K562 (cell line): ENCODE measurements at regions not wholly inside any gene's neighbourhood (a gene's known extent, or its start where the extent isn't known, plus 50 kb on each side); places are given as distances from the start of the nearest gene placed in this dataset.

Experiments used
- ATAC-seq: fragments of 200-7000 bp; cut with Tn5 transposase; 3 replicates; pipeline ENCODE4 v1.9.1; 2020; ENCODE audit warnings: moderate library complexity
- BruUV-seq: library from RNA; stranded (reverse); fragments of 400-500 nt; replicated peaks from 2 replicates; lab custom pipeline; 2021; lab: Mats Ljungman, UMichigan
- CTCF ChIA-PET: fragments of 300-600 bp; formaldehyde crosslinking; extraction: SDS; loops from one replicate; lab custom pipeline; 2021; ENCODE audit warnings: low intra/inter-chr PET ratio; lab: Yijun Ruan, JAX
- POLR2A ChIA-PET: fragments of 300-600, 350-650 bp; sonication (Branson Sonifier 250); formaldehyde crosslinking; extraction: SDS; loops from one replicate; lab custom pipeline; 2021; ENCODE audit warnings: antibody characterized with exemption, inconsistent platforms; lab: Yijun Ruan, JAX
- DNase-seq, 4 experiments: peaks; one replicate each; pipeline versions ENCODE4 v3.0.0 to v3.0.0-alpha.2; 2011 to 2018; ENCODE audit warnings: low spot score in 3 of 4, mixed read lengths in 3 of 4; ENCODE audit errors: extremely low read depth in 1 of 4
- FAIRE-seq: peaks from 2 replicates; lab custom pipeline; 2011; peaks lifted over from hg19 to GRCh38; lab: Jason Lieb, UNC
- H2AFZ ChIP-seq: 2 replicates; pipeline ENCODE4 v1.6.0; 2011; ENCODE audit warnings: low read depth, low read length, control low read depth, inconsistent platforms
- H3K27ac ChIP-seq: fragments of 200-600 bp; 3 replicates; pipeline ENCODE4 v1.8.0; 2011; ENCODE audit warnings: low read depth, mild to moderate bottlenecking, control low read depth, inconsistent platforms, low read length, moderate library complexity, mixed read lengths; ENCODE audit errors: extremely low read depth
- H3K27me3 ChIP-seq, 2 experiments: fragments of 300-600 bp in 1 of 2; 2 replicates in 1 of 2; 3 replicates in 1 of 2; pipeline versions ENCODE4 v1.6.0 to v1.8.0; 2011; ENCODE audit warnings: inconsistent platforms in 2 of 2, low read length in 2 of 2, mild to moderate bottlenecking in 1 of 2, mixed read lengths in 1 of 2, moderate library complexity in 1 of 2; ENCODE audit not compliant: control insufficient read depth in 2 of 2, insufficient read depth in 2 of 2
- H3K36me3 ChIP-seq: fragments of 300-600 bp; 3 replicates; pipeline ENCODE4 v1.8.0; 2011; ENCODE audit warnings: mild to moderate bottlenecking, low read length, inconsistent platforms; ENCODE audit not compliant: control insufficient read depth, insufficient read depth
- H3K4me1 ChIP-seq, 2 experiments: fragments of 200-600 bp in 1 of 2; replicated peaks in 1 of 2; 2 replicates in 1 of 2; 3 replicates in 1 of 2; pipeline versions ENCODE4 v1.5.1 to v1.8.0; 2011; ENCODE audit warnings: inconsistent platforms in 2 of 2, low read length in 2 of 2, mild to moderate bottlenecking in 1 of 2, mixed read lengths in 1 of 2, moderate library complexity in 1 of 2; ENCODE audit not compliant: control insufficient read depth in 2 of 2, insufficient read depth in 2 of 2
- H3K4me2 ChIP-seq: 2 replicates; pipeline ENCODE4 v1.6.1; 2011; ENCODE audit warnings: low read length, control low read depth, inconsistent platforms, mixed read lengths; ENCODE audit not compliant: insufficient read depth
- H3K4me3 ChIP-seq: fragments of 200-600 bp; sonication (generic), shearing (Covaris generic); 2 replicates; pipeline ENCODE4 v1.5.1; 2016; ENCODE audit warnings: control low read depth, inconsistent platforms
- H3K79me2 ChIP-seq: fragments of 200-600 bp; 3 replicates; pipeline ENCODE4 v1.8.0; 2011; ENCODE audit warnings: low read length, inconsistent platforms; ENCODE audit not compliant: control insufficient read depth, insufficient read depth
- H3K9ac ChIP-seq, 2 experiments: 2 replicates each; pipeline versions ENCODE4 v1.6.0 to v1.6.1; 2011; ENCODE audit warnings: low read depth in 2 of 2, low read length in 2 of 2, control low read depth in 1 of 2, inconsistent platforms in 1 of 2, mild to moderate bottlenecking in 1 of 2, mixed read lengths in 1 of 2; ENCODE audit not compliant: insufficient read depth in 1 of 2
- H3K9me1 ChIP-seq: one replicate; pipeline ENCODE4 v1.6.0; 2011; ENCODE audit warnings: inconsistent platforms, mild to moderate bottlenecking, low read length, moderate library complexity; ENCODE audit not compliant: control insufficient read depth, insufficient read depth
- H3K9me3 ChIP-seq: replicated peaks from 2 replicates; pipeline ENCODE4 v1.5.1; 2011; ENCODE audit warnings: low read depth, low read length, inconsistent platforms; ENCODE audit not compliant: control insufficient read depth, insufficient read depth
- H4K20me1 ChIP-seq: replicated peaks from 2 replicates; pipeline ENCODE4 v1.6.1; 2011; ENCODE audit warnings: low read length, inconsistent platforms, mixed read lengths; ENCODE audit not compliant: control insufficient read depth, insufficient read depth
- HDAC8 ChIP-seq: fragments of 450-650 bp; IDR thresholded peaks from 2 replicates; pipeline ENCODE4 v1.6.1; 2016; ENCODE audit warnings: mild to moderate bottlenecking, missing genetic modification characterization, moderate library complexity, missing compliant biosample characterization
- HDGF ChIP-seq: fragments of 450-650 bp; IDR thresholded peaks from 2 replicates; pipeline ENCODE4 v1.6.1; 2016
- HSF4 ChIP-seq: fragments of 250-450 bp; sonication (Bioruptor Pico); IDR thresholded peaks from 2 replicates; pipeline ENCODE4 v2.1.2; 2022; ENCODE audit warnings: mild to moderate bottlenecking, moderate library complexity, borderline replicate concordance
- MXD1 ChIP-seq: fragments of 250-450 bp; sonication (Bioruptor Pico); IDR thresholded peaks from 2 replicates; pipeline ENCODE4 v1.8.0; 2021; ENCODE audit warnings: borderline replicate concordance, mild to moderate bottlenecking, moderate library complexity; ENCODE audit not compliant: poor library complexity, severe bottlenecking
- POLR3G ChIP-seq: IDR thresholded peaks from 2 replicates; pipeline ENCODE4 v1.6.1; 2011; ENCODE audit not compliant: insufficient read length, insufficient replicate concordance; ENCODE audit errors: extremely low read depth
- RBM34 ChIP-seq: fragments of 200-400 bp; formaldehyde crosslinking; IDR thresholded peaks from 2 replicates; pipeline ENCODE4 v1.6.1; 2018; ENCODE audit warnings: low read length, borderline replicate concordance; ENCODE audit not compliant: insufficient read depth
- SP1 ChIP-seq: sonication (generic); formaldehyde crosslinking; IDR thresholded peaks from 2 replicates; pipeline ENCODE4 v1.8.1; 2022; ENCODE audit warnings: mild to moderate bottlenecking, missing genetic modification reagents
- STAG1 ChIP-seq: sonication (generic); formaldehyde crosslinking; IDR thresholded peaks from 2 replicates; pipeline ENCODE4 v1.5.0; 2020; ENCODE audit warnings: missing genetic modification reagents, borderline replicate concordance
- TBL1XR1 ChIP-seq, 2 experiments: IDR thresholded peaks; 2 replicates each; pipeline ENCODE4 v1.6.1; 2012; ENCODE audit warnings: improper control_type of control experiment in 2 of 2, low read length in 2 of 2, mild to moderate bottlenecking in 1 of 2
- TCF15 ChIP-seq: fragments of 250-450 bp; sonication (Bioruptor Pico); IDR thresholded peaks from 2 replicates; pipeline ENCODE4 v1.8.0; 2022; ENCODE audit warnings: moderate library complexity, mild to moderate bottlenecking, inconsistent platforms
- ZBTB49 ChIP-seq: sonication (generic); formaldehyde crosslinking; IDR thresholded peaks from 2 replicates; pipeline ENCODE4 v1.8.0; 2022; ENCODE audit warnings: missing genetic modification reagents, mild to moderate bottlenecking, borderline replicate concordance
- ZFP1 ChIP-seq: fragments of 450-650 bp; formaldehyde crosslinking; IDR thresholded peaks from 2 replicates; pipeline ENCODE4 v1.4.0; 2020; ENCODE audit warnings: mild to moderate bottlenecking, mixed read lengths
- ZNF444 ChIP-seq: fragments of 250-450 bp; sonication (Bioruptor Pico); IDR thresholded peaks from 2 replicates; pipeline ENCODE4 v1.4.0; 2020; ENCODE audit warnings: mild to moderate bottlenecking, moderate library complexity
- ZNF445 ChIP-seq: fragments of 250-450 bp; sonication (Bioruptor Pico); IDR thresholded peaks from 2 replicates; pipeline ENCODE4 v1.4.0; 2020; ENCODE audit warnings: low read depth, mild to moderate bottlenecking, moderate library complexity
- ZNF586 ChIP-seq: fragments of 450-650 bp; formaldehyde crosslinking; conservative IDR thresholded peaks from 2 replicates; pipeline ENCODE4 v1.4.0; 2020; ENCODE audit warnings: mild to moderate bottlenecking, moderate library complexity
- ZNF695 ChIP-seq: fragments of 450-650 bp; formaldehyde crosslinking; IDR thresholded peaks from 2 replicates; pipeline ENCODE4 v1.4.0; 2020; ENCODE audit warnings: mild to moderate bottlenecking, moderate library complexity
- WGBS: fragments of 100-300 bp; shearing (Covaris generic); methylation state at CpG from one replicate; pipeline ENCODE4 v1.1.6; 2016; ENCODE audit warnings: low coverage, mixed read lengths; ENCODE audit not compliant: insufficient coverage; ENCODE audit errors: missing lambda C conversion rate; 5-methylcytosine and 5-hydroxymethylcytosine counted together
- in situ Hi-C: fragments of 300-500 bp; cut with MboI; formaldehyde crosslinking; loops from 4 replicates; pipeline ENCODE4 v1.15.0; 2018; ENCODE audit warnings: inconsistent platforms, mixed read lengths
- intact Hi-C: fragments of 100-400 bp; cut with micrococcal nuclease; formaldehyde crosslinking; loops from 2 replicates; pipeline ENCODE4 v1.14.2; 2022
- TF ChIP-seq, protein P1 (sequence below): IDR thresholded peaks from 2 replicates; pipeline ENCODE4 v1.6.1; 2014; ENCODE audit warnings: antibody characterized with exemption
- TF ChIP-seq, protein P2 (sequence below): sonication (generic); formaldehyde crosslinking; IDR thresholded peaks from 2 replicates; pipeline ENCODE4 v1.5.0; 2020; ENCODE audit warnings: missing genetic modification reagents

DNA sequence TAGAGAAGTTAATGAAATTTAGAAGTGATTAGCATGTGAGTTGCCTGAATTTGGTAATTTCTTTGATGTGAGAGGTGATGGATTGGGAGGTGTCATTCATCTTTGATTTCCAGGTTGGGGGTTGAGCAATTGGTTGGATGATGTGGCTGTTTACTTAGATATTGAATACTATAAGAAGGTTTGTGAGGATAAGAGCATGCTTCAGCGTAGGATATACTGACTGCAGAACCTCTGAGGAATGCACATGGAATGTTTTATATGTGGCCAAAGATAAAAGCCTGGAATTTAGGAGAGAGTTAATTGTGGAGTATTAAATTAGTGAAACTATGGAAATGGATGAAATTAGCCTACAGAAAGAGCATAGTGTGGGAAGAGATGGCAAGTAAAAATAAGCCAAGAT lies 165.4 kb upstream of the MAD2L1 start (continued):
- TF ChIP-seq, protein P1, sequence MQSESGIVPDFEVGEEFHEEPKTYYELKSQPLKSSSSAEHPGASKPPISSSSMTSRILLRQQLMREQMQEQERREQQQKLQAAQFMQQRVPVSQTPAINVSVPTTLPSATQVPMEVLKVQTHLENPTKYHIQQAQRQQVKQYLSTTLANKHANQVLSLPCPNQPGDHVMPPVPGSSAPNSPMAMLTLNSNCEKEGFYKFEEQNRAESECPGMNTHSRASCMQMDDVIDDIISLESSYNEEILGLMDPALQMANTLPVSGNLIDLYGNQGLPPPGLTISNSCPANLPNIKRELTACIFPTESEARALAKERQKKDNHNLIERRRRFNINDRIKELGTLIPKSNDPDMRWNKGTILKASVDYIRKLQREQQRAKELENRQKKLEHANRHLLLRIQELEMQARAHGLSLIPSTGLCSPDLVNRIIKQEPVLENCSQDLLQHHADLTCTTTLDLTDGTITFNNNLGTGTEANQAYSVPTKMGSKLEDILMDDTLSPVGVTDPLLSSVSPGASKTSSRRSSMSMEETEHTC: no peak
- TF ChIP-seq ZNF444: no peak
- no peak for TF ChIP-seq ZNF695
- TF ChIP-seq TBL1XR1 (IDR thresholded peaks at IDR 0.05; ENCODE audit: low read length in 2 of 2): no peak
- TF ChIP-seq RBM34: no peak

GRCh38 chr4:120228086-120228485 lies 161.4 kb upstream of the MAD2L1 start:
- FAIRE-seq (no peak), DNase-seq (no peak), ATAC-seq (no peak)
- no TSS peak for BruUV-seq
- Histone ChIP-seq H3K4me1 (no peaks in the 10 kb centered on the region), H3K27ac (no peak overlapping the region), H3K4me3 (no peak overlapping the region), H3K4me2 (no peak overlapping the region), H2AFZ (no peak overlapping the region), H3K9ac (no peak overlapping the region), H3K27me3 (no peaks in the 10 kb centered on the region), H3K9me3 (no peaks in the 10 kb centered on the region), H3K9me1 (no peaks in the 10 kb centered on the region), H4K20me1 (no peaks in the 10 kb centered on the region), H3K36me3 (no peaks in the 10 kb centered on the region), H3K79me2 (no peaks in the 10 kb centered on the region)
- in situ Hi-C loops: no loop called here
- ChIA-PET POLR2A (no interaction called here), CTCF (no interaction called here)
- intact Hi-C loops: no loop called here
- 0% methylated on average over 1 of the region's 1 CpG for WGBS
- TF ChIP-seq HDAC8 (no peak), ZNF586 (CRISPR knock-in tag) (no peak), ZNF445 (CRISPR knock-in tag) (no peak), HSF4 (no peak), MXD1 (CRISPR knock-in tag) (no peak), STAG1 (no peak), SP1 (CRISPR knock-in tag) (no peak), POLR3G (no peak), TCF15 (CRISPR knock-in tag) (no peak), ZFP1 (CRISPR knock-in tag) (no peak), ZBTB49 (CRISPR knock-in tag) (no peak), HDGF (no peak)
- TF ChIP-seq, protein P2, sequence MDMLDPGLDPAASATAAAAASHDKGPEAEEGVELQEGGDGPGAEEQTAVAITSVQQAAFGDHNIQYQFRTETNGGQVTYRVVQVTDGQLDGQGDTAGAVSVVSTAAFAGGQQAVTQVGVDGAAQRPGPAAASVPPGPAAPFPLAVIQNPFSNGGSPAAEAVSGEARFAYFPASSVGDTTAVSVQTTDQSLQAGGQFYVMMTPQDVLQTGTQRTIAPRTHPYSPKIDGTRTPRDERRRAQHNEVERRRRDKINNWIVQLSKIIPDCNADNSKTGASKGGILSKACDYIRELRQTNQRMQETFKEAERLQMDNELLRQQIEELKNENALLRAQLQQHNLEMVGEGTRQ (CRISPR knock-in tag): no peak
